H54 (cell line): ENCODE measurements at regions not wholly inside any gene's neighbourhood (a gene's known extent, or its start where the extent isn't known, plus 50 kb on each side); places are given as distances from the start of the nearest gene placed in this dataset.

Experiments used
- DNase-seq: peaks from one replicate; pipeline ENCODE4 v3.0.0; 2011; ENCODE audit warnings: low spot score, mixed read lengths; ENCODE audit not compliant: insufficient read length
- FAIRE-seq: peaks from 3 replicates; lab custom pipeline; 2011; peaks lifted over from hg19 to GRCh38; lab: Jason Lieb, UNC
- POLR2A ChIP-seq: IDR thresholded peaks from 2 replicates; pipeline ENCODE4 v1.6.1; 2011; ENCODE audit warnings: low read depth, mild to moderate bottlenecking, low read length

- no peak for TF ChIP-seq POLR2A
- no peak for DNase-seq
- FAIRE-seq, result no peak
These were observed 279.4 kb upstream of the SYT1 start for GRCh38 chr12:78585132-78585531.

- FAIRE-seq (no peak), DNase-seq (no peak)
These were observed 277.8 kb upstream of the SYT1 start for GRCh38 chr12:78586790-78587189.

GRCh38 chr12:78599366-78599765 lies 265.2 kb upstream of the SYT1 start:
- no peak for TF ChIP-seq POLR2A
- no peak for DNase-seq
- FAIRE-seq, result no peak

More at GRCh38 chr12:78586790-78587189, 277.8 kb upstream of the SYT1 start:
- TF ChIP-seq POLR2A, result no peak

GRCh38 chr12:78600541-78600940 lies 264.0 kb upstream of the SYT1 start:
- DNase-seq, result no peak

GRCh38 chr12:78611504-78611903 lies 253.1 kb upstream of the SYT1 start:
- TF ChIP-seq POLR2A, result no peak
- FAIRE-seq (no peak), DNase-seq (no peak)

More at GRCh38 chr12:78600541-78600940, 264.0 kb upstream of the SYT1 start:
- no peak for TF ChIP-seq POLR2A
- FAIRE-seq, result no peak

- FAIRE-seq, result no peak
- TF ChIP-seq POLR2A, result no peak
- DNase-seq, result no peak
These were observed 252.4 kb upstream of the SYT1 start for GRCh38 chr12:78612190-78612589.

- no peak for FAIRE-seq
- no peak for TF ChIP-seq POLR2A
- DNase-seq, result no peak
These were observed 246.9 kb upstream of the SYT1 start for GRCh38 chr12:78617683-78618082.

DNA sequence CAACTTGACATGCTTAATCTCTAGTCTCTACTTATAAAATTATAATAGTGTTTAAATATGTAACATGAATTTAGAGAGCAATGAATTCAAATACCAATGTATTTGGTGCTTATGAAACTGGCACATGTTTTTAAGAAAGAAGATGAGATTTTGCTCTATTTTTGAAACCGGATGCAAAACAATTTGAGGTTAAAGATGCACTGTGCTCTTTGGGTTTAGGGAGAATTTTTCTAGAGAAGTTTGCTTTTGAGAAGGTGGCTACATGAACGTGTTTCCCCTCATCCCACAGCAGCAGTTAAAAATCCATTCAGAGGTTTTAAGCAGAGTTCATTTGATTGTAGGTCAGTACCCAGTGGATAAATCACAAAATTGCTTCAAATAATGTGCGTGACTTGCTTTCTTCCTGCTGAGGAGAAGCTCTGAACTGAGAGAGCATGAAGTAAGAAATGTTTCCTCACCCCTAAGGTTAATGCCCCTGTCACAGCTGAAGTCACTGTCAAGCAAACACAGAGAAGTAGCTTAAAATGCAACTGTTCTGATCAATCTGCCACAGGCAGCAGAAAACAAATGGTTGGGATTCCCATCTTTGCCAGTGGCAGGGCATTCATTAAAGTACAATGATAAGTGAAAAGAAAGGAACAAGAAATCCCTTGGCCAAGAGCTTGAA lies 241.9 kb upstream of the SYT1 start:
- DNase-seq (no peak), FAIRE-seq (peak; percentile 11)
- no peak for TF ChIP-seq POLR2A

- TF ChIP-seq POLR2A, result no peak
- DNase-seq, result no peak
- FAIRE-seq, result no peak
These were observed 236.0 kb upstream of the SYT1 start for GRCh38 chr12:78628491-78629100.

- FAIRE-seq, result peak; percentile 20
- DNase-seq, result no peak
- no peak for TF ChIP-seq POLR2A
These were observed 228.2 kb upstream of the SYT1 start for GRCh38 chr12:78636231-78636855.

DNA sequence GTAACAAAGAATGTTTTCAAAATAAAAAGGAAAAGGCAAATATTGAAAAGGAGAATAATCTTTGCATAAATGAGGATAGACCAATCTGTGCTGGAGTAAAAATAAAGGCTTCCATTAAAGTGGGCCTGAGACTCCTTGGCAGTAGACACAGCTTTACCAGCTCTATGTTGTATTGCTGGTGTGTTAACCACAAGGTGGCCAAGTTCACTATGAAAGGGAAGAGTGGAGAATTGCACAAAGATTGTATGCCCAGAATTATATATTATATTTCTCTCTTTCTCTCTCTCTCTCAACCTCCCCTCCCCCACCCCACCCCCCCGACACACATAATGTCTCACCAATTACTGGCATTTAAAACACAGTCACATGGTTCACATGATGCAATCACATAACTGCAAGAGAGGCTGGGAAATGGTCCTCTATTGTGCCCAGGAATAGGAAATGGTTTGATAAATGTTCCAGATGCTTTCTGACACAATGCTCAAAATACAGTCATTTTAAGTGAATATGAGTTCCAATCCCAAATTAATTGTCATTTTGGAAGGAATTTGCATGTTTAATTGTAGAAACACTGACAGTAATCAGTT lies 222.6 kb upstream of the SYT1 start:
- no peak for TF ChIP-seq POLR2A
- DNase-seq (no peak), FAIRE-seq (no peak)

DNA sequence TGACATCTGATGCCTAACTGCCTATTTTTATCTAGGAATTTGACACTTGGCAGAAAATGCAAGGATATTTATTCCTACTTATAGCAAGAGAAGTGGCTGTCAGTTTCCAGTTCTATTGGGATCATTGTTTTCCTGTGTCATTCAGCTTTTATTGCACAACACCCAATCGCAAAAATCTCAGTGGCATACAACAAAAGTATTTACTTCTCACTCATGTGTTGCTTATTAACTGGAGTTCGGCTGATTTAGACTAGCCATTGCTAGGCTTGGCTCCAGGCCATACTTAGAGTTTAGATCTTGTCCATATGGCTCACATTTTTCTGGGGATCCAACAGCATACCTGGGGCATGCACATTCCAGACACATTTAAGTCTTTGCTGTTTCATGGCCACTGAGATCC lies 218.6 kb upstream of the SYT1 start:
- no peak for TF ChIP-seq POLR2A
- no peak for FAIRE-seq
- no peak for DNase-seq

GRCh38 chr12:78651755-78652154 lies 212.8 kb upstream of the SYT1 start:
- FAIRE-seq (no peak), DNase-seq (no peak)
- no peak for TF ChIP-seq POLR2A

GRCh38 chr12:78666584-78666983 lies 198.0 kb upstream of the SYT1 start:
- DNase-seq, result no peak
- TF ChIP-seq POLR2A, result no peak
- no peak for FAIRE-seq
